Endodermal cell (in vitro differentiated cells): ENCODE measurements at regions not wholly inside any gene's neighbourhood (a gene's known extent, or its start where the extent isn't known, plus 50 kb on each side); places are given as distances from the start of the nearest gene placed in this dataset.

Experiments
- DNase-seq: peaks from one replicate; pipeline ENCODE4 v3.0.0-alpha.2; 2017
- H3K27ac ChIP-seq: 2 replicates; pipeline ENCODE4 v1.5.1; 2013; ENCODE audit warnings: mild to moderate bottlenecking, low read depth, low read length, moderate library complexity
- H3K27me3 ChIP-seq: 2 replicates; pipeline ENCODE4 v1.6.1; 2013; ENCODE audit warnings: mild to moderate bottlenecking, low read length, moderate library complexity; ENCODE audit not compliant: insufficient read depth, control insufficient read depth, poor library complexity, severe bottlenecking
- H3K36me3 ChIP-seq: 2 replicates; pipeline ENCODE4 v1.7.0; 2013; ENCODE audit warnings: mild to moderate bottlenecking, low read length, moderate library complexity; ENCODE audit not compliant: control insufficient read depth, insufficient read depth
- H3K4me1 ChIP-seq: one replicate; pipeline ENCODE4 v1.7.0; 2013; ENCODE audit warnings: low read length; ENCODE audit not compliant: control insufficient read depth, insufficient read depth
- H3K4me3 ChIP-seq: 2 replicates; pipeline ENCODE4 v1.5.1; 2013; ENCODE audit warnings: mild to moderate bottlenecking, low read length, moderate library complexity
- H3K9ac ChIP-seq: 2 replicates; pipeline ENCODE4 v1.6.1; 2013; ENCODE audit warnings: mild to moderate bottlenecking, low read length, moderate library complexity; ENCODE audit not compliant: poor library complexity, severe bottlenecking; ENCODE audit errors: extremely low read depth
- H3K9me3 ChIP-seq: 2 replicates; pipeline ENCODE4 v1.6.1; 2013; ENCODE audit warnings: mild to moderate bottlenecking, low read length, moderate library complexity; ENCODE audit not compliant: control insufficient read depth
- H3K27ac Mint-ChIP-seq: 2 replicates; pipeline ENCODE4 v1.8.0; 2020; ENCODE audit warnings: mixed read lengths
- H3K27me3 Mint-ChIP-seq: 2 replicates; pipeline ENCODE4 v1.8.0; 2021; ENCODE audit warnings: mild to moderate bottlenecking, mixed read lengths; ENCODE audit not compliant: insufficient read depth
- H3K36me3 Mint-ChIP-seq: 2 replicates; pipeline ENCODE4 v1.8.0; 2020; ENCODE audit warnings: low read depth, mixed read lengths
- H3K4me1 Mint-ChIP-seq: 2 replicates; pipeline ENCODE4 v1.8.0; 2020; ENCODE audit warnings: mixed read lengths
- H3K4me3 Mint-ChIP-seq: 2 replicates; pipeline ENCODE4 v1.8.0; 2020; ENCODE audit warnings: mild to moderate bottlenecking, moderate library complexity, mixed read lengths
- H3K9me3 Mint-ChIP-seq: 2 replicates; pipeline ENCODE4 v1.8.0; 2020; ENCODE audit warnings: mild to moderate bottlenecking, mixed read lengths
- CTCF ChIP-seq: fragments of 200-600 bp; sonication (generic); conservative IDR thresholded peaks from 2 replicates; pipeline ENCODE4 v1.5.0; 2021; ENCODE audit warnings: antibody characterized with exemption, mild to moderate bottlenecking
- WGBS, 2 experiments: methylation state at CpG; one replicate each; pipeline versions ENCODE4 v1.1.5 to v1.1.7; 2013; ENCODE audit warnings: missing lambda C conversion rate in 2 of 2, mixed read lengths in 1 of 2; ENCODE audit not compliant: insufficient coverage in 1 of 2, insufficient read length in 1 of 2; 5-methylcytosine and 5-hydroxymethylcytosine counted together

DNA sequence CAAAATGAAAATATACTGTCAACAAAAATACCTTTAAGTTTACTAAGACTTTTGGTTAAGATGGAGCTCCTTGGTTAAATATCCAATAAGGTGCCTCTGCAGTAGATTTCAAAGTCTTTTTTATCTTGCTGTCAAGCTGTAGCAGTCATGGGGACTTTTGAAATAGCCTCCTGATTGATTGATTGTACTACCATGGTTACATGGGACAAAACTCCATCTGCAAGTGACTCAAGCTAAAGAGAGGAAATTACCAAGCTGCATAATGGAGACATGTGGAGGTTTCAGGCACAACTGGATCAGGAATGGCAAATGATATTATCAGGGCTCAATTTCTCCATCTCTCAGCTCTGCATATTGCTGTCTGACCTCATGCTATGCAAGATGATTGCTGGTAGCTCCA, 73.4 kb upstream of the ST8SIA3 start:
- Mint-ChIP-seq H3K36me3 (no peaks in the 10 kb centered on the region), H3K27me3 (peaks cover 4% of the 10 kb centered on the region), H3K4me3 (no peak overlapping the region), H3K27ac (no peak overlapping the region), H3K4me1 (peaks cover 7% of the 10 kb centered on the region), H3K9me3 (no peaks in the 10 kb centered on the region)
- Histone ChIP-seq H3K4me3 (no peak overlapping the region), H3K36me3 (no peaks in the 10 kb centered on the region), H3K9ac (no peak overlapping the region), H3K27ac (no peak overlapping the region), H3K4me1 (peaks cover 3% of the 10 kb centered on the region), H3K27me3 (no peaks in the 10 kb centered on the region), H3K9me3 (no peaks in the 10 kb centered on the region)
- no peak for DNase-seq
- TF ChIP-seq CTCF, result no peak

DNA sequence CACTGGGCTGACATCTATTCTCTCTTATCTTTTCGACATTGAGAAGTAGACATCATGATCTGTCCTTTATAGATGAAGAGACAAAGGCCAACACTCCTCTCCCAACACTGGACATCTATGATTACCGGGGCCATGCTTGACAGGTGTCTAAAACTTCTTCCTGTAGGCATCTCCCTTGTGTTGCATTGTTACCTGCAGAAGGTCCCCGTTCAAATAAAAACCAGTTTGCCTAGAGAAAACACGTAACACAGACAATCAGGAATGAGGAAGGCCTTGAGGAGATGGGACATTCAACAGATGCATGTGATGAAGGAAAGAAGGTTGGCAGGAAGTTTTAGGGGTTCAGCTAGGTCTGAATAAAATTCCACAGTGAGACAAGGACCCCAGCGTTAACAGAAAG, 70.8 kb upstream of the ST8SIA3 start:
- Histone ChIP-seq H3K4me3 (no peak overlapping the region), H3K4me1 (peaks cover under 1% of the 10 kb centered on the region), H3K9me3 (no peaks in the 10 kb centered on the region), H3K27ac (no peak overlapping the region), H3K9ac (no peak overlapping the region), H3K36me3 (no peaks in the 10 kb centered on the region), H3K27me3 (no peaks in the 10 kb centered on the region)
- H3K27me3 Mint-ChIP-seq, result peaks cover 4% of the 10 kb centered on the region
- no peak for DNase-seq
- H3K27ac Mint-ChIP-seq, result no peak overlapping the region
- no peaks in the 10 kb centered on the region for H3K9me3 Mint-ChIP-seq
- no peaks in the 10 kb centered on the region for H3K4me1 Mint-ChIP-seq
- WGBS, 2 experiments, result 88 to 93% methylated on average over 4 to 5 of the region's 5 CpGs
- no peaks in the 10 kb centered on the region for H3K36me3 Mint-ChIP-seq
- TF ChIP-seq CTCF, result no peak
- H3K4me3 Mint-ChIP-seq, result no peak overlapping the region

DNA sequence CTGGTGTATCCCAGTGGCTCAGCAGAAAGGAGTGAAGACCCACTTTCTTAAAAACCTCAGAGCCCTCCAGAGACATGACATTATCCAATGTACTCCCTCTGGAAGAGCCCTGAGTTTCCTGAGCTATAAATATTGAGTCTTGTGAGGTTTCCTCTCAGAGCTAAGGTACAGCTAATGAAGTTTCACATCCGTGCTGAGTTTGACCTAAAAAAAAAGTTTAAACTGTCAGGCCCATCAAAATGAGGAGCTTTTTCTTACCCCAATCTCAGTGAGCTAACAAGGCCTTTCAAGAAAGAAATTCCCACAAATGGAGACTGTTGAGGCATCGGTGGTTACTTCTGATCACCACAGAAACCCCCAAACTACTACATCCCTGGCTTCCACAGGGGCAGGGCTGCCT, 65.4 kb upstream of the ST8SIA3 start:
- H3K9me3 ChIP-seq, result peaks cover 8% of the 10 kb centered on the region
- no peak for TF ChIP-seq CTCF
- no peak overlapping the region for H3K9ac ChIP-seq
- no peak overlapping the region for H3K27ac ChIP-seq
- peaks cover 6% of the 10 kb centered on the region for H3K9me3 Mint-ChIP-seq
- H3K27ac Mint-ChIP-seq, result no peak overlapping the region
- no peaks in the 10 kb centered on the region for H3K4me1 ChIP-seq
- H3K4me3 ChIP-seq, result no peak overlapping the region
- WGBS, 2 experiments, result 87 to 92% methylated on average over 1 to 2 of the region's 2 CpGs
- DNase-seq, result no peak
- H3K27me3 Mint-ChIP-seq, result peaks cover 3% of the 10 kb centered on the region
- no peaks in the 10 kb centered on the region for H3K36me3 Mint-ChIP-seq
- H3K27me3 ChIP-seq, result no peaks in the 10 kb centered on the region
- H3K4me3 Mint-ChIP-seq, result no peak overlapping the region
- no peaks in the 10 kb centered on the region for H3K4me1 Mint-ChIP-seq
- no peaks in the 10 kb centered on the region for H3K36me3 ChIP-seq
